Heart left ventricle (tissue), 16 donors: ENCODE measurements at regions not wholly inside any gene's neighbourhood (a gene's known extent, or its start where the extent isn't known, plus 50 kb on each side); places are given as distances from the start of the nearest gene placed in this dataset.

ENCODE experiments used
- ATAC-seq, 4 donors: fragments of 200-7000 bp; cut with Tn5 transposase; one replicate each; pipeline ENCODE4 v1.9.1; 2020 to 2022; ENCODE audit warnings: moderate library complexity in 4 of 4, mild to moderate bottlenecking in 3 of 4, moderate number of reproducible peaks in 1 of 4
- DNase-seq, 5 donors: peaks; one replicate each; pipeline ENCODE4 v3.0.0-alpha.2; 2020
- H3K27ac ChIP-seq, 12 donors: fragments of 200-600 bp; sonication (generic) in 4 of 12; one replicate each; pipeline versions ENCODE4 v1.5.0 to v1.8.0; 2016 to 2022; ENCODE audit warnings: mild to moderate bottlenecking in 2 of 12
- H3K27me3 ChIP-seq, 9 donors: fragments of 200-600 bp; sonication (generic) in 2 of 9; one replicate each; pipeline versions ENCODE4 v1.5.1 to v1.8.0; 2016 to 2022; ENCODE audit warnings: mild to moderate bottlenecking in 3 of 9
- H3K36me3 ChIP-seq, 9 donors: fragments of 200-600 bp; sonication (generic) in 2 of 9; one replicate each; pipeline versions ENCODE4 v1.5.0 to v1.8.0; 2018 to 2022; ENCODE audit warnings: mild to moderate bottlenecking in 2 of 9
- H3K4me1 ChIP-seq, 12 donors: fragments of 200-600 bp; sonication (generic) in 4 of 12; one replicate each; pipeline versions ENCODE4 v1.5.0 to v1.8.0; 2016 to 2022; ENCODE audit warnings: mild to moderate bottlenecking in 3 of 12
- H3K4me3 ChIP-seq, 12 donors: fragments of 200-600 bp; sonication (generic) in 4 of 12; one replicate each; pipeline versions ENCODE4 v1.5.0 to v1.8.0; 2017 to 2022; ENCODE audit warnings: mild to moderate bottlenecking in 9 of 12, moderate library complexity in 4 of 12
- H3K9me3 ChIP-seq, 12 donors: fragments of 200-600 bp; sonication (generic) in 4 of 12; one replicate each; pipeline versions ENCODE4 v1.5.0 to v1.8.0; 2016 to 2022; ENCODE audit warnings: mild to moderate bottlenecking in 1 of 12
- POLR2A ChIP-seq, 2 donors: fragments of 450-650 bp; IDR thresholded peaks; one replicate each; pipeline ENCODE4 v1.6.1; 2017; ENCODE audit warnings: antibody characterized with exemption in 2 of 2, mild to moderate bottlenecking in 2 of 2, moderate library complexity in 2 of 2
- WGBS, 4 donors: extraction: QIAGEN DNeasy Blood & Tissue Kit in 2 of 4; methylation state at CpG; one replicate each; pipeline versions ENCODE4 v1.1.5 to v1.1.7; 2013 to 2018; 5-methylcytosine and 5-hydroxymethylcytosine counted together
- intact Hi-C, 10 donors: fragments of 100-400 bp; cut with DNase I; formaldehyde crosslinking; loops; one replicate each; pipeline versions ENCODE4 v1.11.1 to v1.14.2; 2022
- TF ChIP-seq, protein P1 (sequence below), 12 donors: fragments of 200-600 bp; sonication (generic) in 4 of 12; IDR thresholded peaks; one replicate each; pipeline versions ENCODE4 v1.5.0 to v1.8.0; 2018 to 2022; ENCODE audit warnings: antibody characterized with exemption in 12 of 12, mild to moderate bottlenecking in 5 of 12
- donor health status: ischemic (EF 13 %, LVEDD 7.1; RV severe dilation, severe dysfunction).
- donor health status: healthy with polysubstance abuse.
- donor health status: DM: no; HTN: yes; CAD: no.
- donor health status: DM: no; HTN: no; CAD: no.
- donor health status: ischemic (EF 25% LVEDD 6.9; RV normal size, moderate dysfunction).
- donor health status: ischemic (EF 25% LVEDD 5.7; RV mildly dilated, moderate dysfunction).
- donor health status: healthy.
- donor health status: DM: yes; HTN: yes; CAD: no.
- donor health status: ischemic (EF 35%, LVEDD 5.7; RV mildly dilated, moderate dysfunction).
- donor health status: nonischemic (EF 11% LVEDD 7.7; RV severe dilation, severe dysfunction).
- donor health status: DM: yes; HTN: yes; CAD: no.
- donor health status: PGD.
- donor health status: ischemic (EF 29% LVEDD 5.4; RV normal size, mild dysfunction).
- donor health status: nonischemic (EF 23%, LVEDD 6.1; RV moderate dilation, normal function).

DNA sequence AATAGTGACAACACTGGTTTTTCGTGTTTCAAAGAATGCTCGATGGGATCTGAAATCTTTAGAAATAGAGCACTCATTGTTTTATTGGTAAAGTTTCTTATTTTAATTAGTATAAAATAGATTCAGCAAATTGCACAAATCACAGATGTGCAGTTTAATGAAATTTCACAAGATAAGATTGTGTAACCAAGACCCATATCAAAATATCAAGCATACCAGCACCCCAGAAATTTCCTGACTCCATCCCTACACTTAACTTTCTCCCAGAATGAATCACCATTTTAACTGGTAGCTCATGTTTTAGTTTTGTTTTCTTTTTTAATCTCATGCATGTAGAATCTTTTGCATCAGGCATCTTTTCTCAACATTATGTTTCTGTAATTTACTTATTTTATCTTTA, 185.9 kb downstream of the KCNJ2 start:
- 81 to 90% (median 87%) methylated on average over 2 of the region's 2 CpGs for WGBS, 4 donors
- TF ChIP-seq, protein P1, sequence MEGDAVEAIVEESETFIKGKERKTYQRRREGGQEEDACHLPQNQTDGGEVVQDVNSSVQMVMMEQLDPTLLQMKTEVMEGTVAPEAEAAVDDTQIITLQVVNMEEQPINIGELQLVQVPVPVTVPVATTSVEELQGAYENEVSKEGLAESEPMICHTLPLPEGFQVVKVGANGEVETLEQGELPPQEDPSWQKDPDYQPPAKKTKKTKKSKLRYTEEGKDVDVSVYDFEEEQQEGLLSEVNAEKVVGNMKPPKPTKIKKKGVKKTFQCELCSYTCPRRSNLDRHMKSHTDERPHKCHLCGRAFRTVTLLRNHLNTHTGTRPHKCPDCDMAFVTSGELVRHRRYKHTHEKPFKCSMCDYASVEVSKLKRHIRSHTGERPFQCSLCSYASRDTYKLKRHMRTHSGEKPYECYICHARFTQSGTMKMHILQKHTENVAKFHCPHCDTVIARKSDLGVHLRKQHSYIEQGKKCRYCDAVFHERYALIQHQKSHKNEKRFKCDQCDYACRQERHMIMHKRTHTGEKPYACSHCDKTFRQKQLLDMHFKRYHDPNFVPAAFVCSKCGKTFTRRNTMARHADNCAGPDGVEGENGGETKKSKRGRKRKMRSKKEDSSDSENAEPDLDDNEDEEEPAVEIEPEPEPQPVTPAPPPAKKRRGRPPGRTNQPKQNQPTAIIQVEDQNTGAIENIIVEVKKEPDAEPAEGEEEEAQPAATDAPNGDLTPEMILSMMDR (IDR thresholded peaks at IDR 0.05): no peak
- TF ChIP-seq POLR2A (IDR thresholded peaks at IDR 0.05): no peak
- ATAC-seq (no peak), DNase-seq (no peak)
- Histone ChIP-seq H3K4me1 (no peaks in the 10 kb centered on the region), H3K36me3 (no peaks in the 10 kb centered on the region), H3K27ac (no peak overlapping the region), H3K4me3 (no peak overlapping the region), H3K9me3 (no peaks in the 10 kb centered on the region), H3K27me3 (no peaks in the 10 kb centered on the region)
- intact Hi-C loops: no loop called here

DNA sequence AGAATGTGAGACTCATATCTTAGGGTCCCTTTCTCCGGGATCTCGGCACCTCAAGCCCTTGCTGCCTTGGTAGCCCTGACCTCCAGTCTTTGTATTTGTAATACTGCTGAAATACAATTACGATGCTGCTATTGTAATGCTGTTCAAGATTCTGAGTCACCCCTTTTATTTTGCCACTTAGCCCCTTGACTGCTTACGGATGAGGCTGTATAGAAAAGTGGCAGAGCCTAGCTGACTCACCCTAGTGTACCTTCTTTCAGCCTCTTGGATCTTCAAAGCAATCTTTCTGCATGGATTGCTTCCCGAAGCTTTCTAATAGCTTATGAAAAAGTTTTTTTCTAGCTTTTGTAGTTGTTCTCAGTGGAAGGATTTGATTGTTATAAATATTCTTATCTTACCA, 187.9 kb downstream of the KCNJ2 start:
- TF ChIP-seq, protein P1 (IDR thresholded peaks at IDR 0.05): no peak
- no peak for TF ChIP-seq POLR2A (IDR thresholded peaks at IDR 0.05)
- intact Hi-C loops: no loop called here
- no peak overlapping the region for H3K4me3 ChIP-seq
- no peaks in the 10 kb centered on the region for H3K27me3 ChIP-seq
- no peak for ATAC-seq
- no peaks in the 10 kb centered on the region for H3K9me3 ChIP-seq
- no peaks in the 10 kb centered on the region for H3K36me3 ChIP-seq
- H3K27ac ChIP-seq: no peak overlapping the region
- no peak for DNase-seq
- WGBS, 4 donors: 91 to 94% (median 93%) methylated on average over 5 of the region's 5 CpGs
- H3K4me1 ChIP-seq: no peaks in the 10 kb centered on the region

DNA sequence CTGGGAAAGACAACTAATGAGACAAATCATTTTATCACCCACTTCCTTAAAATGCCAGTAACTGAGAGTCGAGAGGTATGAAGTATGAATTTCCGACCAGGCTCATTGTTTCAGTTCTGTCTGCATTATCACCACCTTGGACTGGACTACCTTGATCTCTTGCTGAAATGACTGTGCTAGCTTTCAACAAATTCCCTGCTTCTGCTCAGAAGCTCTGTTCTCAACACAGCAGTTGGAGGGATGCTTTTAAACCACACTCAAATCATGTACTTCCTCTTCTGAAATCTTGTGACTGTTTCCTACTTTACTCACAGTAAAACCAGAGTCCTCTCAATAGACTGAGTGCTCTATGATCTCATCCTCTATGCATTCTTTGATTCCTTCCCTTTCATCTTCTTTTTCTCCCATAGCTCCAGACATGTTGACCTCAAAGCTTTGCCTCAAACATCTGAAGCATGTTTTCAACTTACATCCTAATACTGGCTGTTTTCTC, 195.8 kb downstream of the KCNJ2 start:
- Histone ChIP-seq H3K9me3 (no peaks in the 10 kb centered on the region), H3K27me3 (no peaks in the 10 kb centered on the region), H3K27ac (peak overlapping the region in 1 of 12 donors; percentile 59), H3K4me3 (no peak overlapping the region), H3K36me3 (no peaks in the 10 kb centered on the region), H3K4me1 (peaks cover 0 to 6% (median 0%) of the 10 kb centered on the region in 12 donors)
- no peak for TF ChIP-seq POLR2A (IDR thresholded peaks at IDR 0.05)
- TF ChIP-seq, protein P1 (IDR thresholded peaks at IDR 0.05): no peak
- 21 to 43% (median 26%) methylated on average over 2 of the region's 2 CpGs for WGBS, 4 donors
- DNase-seq: no peak
- ATAC-seq: peak in 1 of 4 donors; percentile 51
- intact Hi-C loops: loop anchor here in 1 of 10 donors (10.0 kb wide), 1 partner anchor 50 kb away; no protein-coding TSS in a partner anchor

DNA sequence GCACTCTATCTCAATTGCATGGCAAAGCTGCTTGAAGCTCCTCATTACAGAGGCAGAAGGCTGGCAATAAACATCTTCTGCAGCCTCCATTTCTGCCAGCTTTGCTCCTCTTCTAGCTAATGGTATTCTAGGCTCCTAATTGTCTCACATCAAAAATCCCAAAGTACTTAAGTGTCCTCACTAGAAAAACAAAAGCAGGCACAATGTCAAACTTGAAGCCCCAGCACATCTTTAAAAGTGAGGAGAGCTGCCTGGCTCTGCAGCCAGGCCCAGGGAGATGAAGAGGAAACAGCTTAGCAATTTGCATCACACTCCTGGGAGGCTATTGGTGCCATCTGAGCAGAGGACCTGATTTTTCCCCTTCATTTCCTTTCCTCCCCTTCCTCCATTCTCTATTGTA, 197.1 kb downstream of the KCNJ2 start:
- Histone ChIP-seq H3K27ac (no peak overlapping the region), H3K27me3 (no peaks in the 10 kb centered on the region), H3K9me3 (no peaks in the 10 kb centered on the region), H3K4me1 (peaks cover 0 to 6% (median 0%) of the 10 kb centered on the region in 12 donors), H3K36me3 (no peaks in the 10 kb centered on the region), H3K4me3 (no peak overlapping the region)
- TF ChIP-seq, protein P1 (IDR thresholded peaks at IDR 0.05): no peak
- TF ChIP-seq POLR2A (IDR thresholded peaks at IDR 0.05): no peak
- DNase-seq: no peak
- ATAC-seq: no peak
- intact Hi-C loops: loop anchor here in 1 of 10 donors (10.0 kb wide), 1 partner anchor 52 kb away; no protein-coding TSS in a partner anchor
